ENCODE measurements at regions not wholly inside any gene's neighbourhood (a gene's known extent, or its start where the extent isn't known, plus 50 kb on each side); places are given as distances from the start of the nearest gene placed in this dataset.

DNA sequence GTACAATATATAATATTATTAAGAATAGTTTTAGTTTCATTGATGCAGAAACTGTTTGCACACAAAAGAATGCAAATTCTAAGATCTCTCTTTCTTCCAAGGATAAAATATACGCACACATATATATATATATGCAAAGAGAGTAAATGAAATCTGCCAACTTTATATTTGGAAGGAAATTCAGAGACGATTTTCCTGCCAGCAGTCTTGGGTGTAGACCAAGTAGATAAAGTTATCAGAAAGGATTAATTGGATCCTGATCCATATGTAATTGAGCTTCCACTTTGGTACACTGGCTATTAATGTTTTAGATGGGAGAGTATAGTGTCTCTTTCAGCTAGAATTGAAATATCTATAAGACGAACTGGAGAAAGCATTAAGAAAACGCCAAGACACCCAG is 295.4 kb upstream of the IL12A start:
- H3K4me3 ChIP-seq: no peak overlapping the region
- H3K4me1 ChIP-seq: no peaks in the 10 kb centered on the region
- peaks cover 13% of the 10 kb centered on the region for H3K9me3 ChIP-seq (replicated peaks)
- no peak overlapping the region for H3K27ac ChIP-seq (replicated peaks)
- no peaks in the 10 kb centered on the region for H3K27me3 ChIP-seq (ENCODE audit: low read depth)
- intact Hi-C loops (cut with micrococcal nuclease): no loop called here
- H3K36me3 ChIP-seq: no peaks in the 10 kb centered on the region
- TF ChIP-seq CTCF (IDR thresholded peaks at IDR 0.05; ENCODE audit: borderline replicate concordance): no peak
- DNase-seq: no peak

- Histone ChIP-seq H3K27ac (replicated peaks) (peak overlapping the region; percentile 62), H3K4me1 (peaks cover 15% of the 10 kb centered on the region), H3K4me3 (no peak overlapping the region), H3K36me3 (no peaks in the 10 kb centered on the region), H3K9me3 (replicated peaks) (peaks cover 21% of the 10 kb centered on the region), H3K27me3 (ENCODE audit: low read depth) (no peaks in the 10 kb centered on the region)
- DNase-seq: peak; percentile 22
- intact Hi-C loops (cut with micrococcal nuclease): no loop called here
- TF ChIP-seq CTCF (IDR thresholded peaks at IDR 0.05; ENCODE audit: borderline replicate concordance): no peak
Measured at GRCh38 chr3:159711560-159712333, 276.9 kb upstream of the IL12A start.

DNA sequence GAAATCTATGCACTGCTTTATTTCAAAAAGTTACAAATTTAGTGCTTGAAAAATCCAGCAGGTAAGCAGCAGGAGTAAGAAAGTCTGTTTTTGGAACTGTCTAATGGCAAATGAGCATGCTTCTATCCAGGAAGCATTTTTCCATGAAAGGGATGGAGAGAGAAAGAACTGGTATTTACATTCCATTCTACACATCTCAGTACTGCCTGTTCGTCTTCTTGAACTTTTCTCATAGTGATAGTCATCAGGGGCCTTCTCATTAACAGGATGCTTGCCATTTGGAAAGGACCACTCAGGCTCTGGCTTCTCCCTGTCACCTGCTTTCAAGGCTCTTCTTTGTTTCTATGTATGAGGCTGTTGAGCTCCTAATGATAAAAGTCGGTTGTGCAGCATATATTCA is 267.3 kb upstream of the IL12A start:
- Histone ChIP-seq H3K9me3 (replicated peaks) (peaks cover 8% of the 10 kb centered on the region), H3K27ac (replicated peaks) (no peak overlapping the region), H3K4me1 (no peaks in the 10 kb centered on the region), H3K4me3 (no peak overlapping the region), H3K27me3 (ENCODE audit: low read depth) (no peaks in the 10 kb centered on the region), H3K36me3 (no peaks in the 10 kb centered on the region)
- intact Hi-C loops (cut with micrococcal nuclease): no loop called here
- no peak for TF ChIP-seq CTCF (IDR thresholded peaks at IDR 0.05; ENCODE audit: borderline replicate concordance)
- no peak for DNase-seq

DNA sequence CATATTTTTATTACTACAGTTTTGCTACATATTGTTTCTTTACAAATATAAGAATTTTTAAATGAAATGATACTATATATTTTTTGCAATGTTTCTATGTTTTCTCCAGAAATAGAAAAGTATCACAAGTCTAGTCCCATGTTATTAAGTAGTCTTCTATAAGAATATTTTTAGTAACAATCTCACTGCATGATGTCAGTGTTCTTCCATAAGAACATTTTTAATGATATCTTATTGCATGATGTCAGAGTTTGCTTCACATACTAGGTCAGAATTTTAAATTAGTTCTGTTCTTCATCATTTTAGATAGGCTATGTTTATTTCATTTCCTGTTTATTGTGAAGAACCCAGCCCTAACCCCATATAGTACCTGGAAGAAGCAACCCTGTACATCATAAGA is 265.3 kb upstream of the IL12A start:
- peaks cover 4% of the 10 kb centered on the region for H3K9me3 ChIP-seq (replicated peaks)
- no peak overlapping the region for H3K27ac ChIP-seq (replicated peaks)
- intact Hi-C loops (cut with micrococcal nuclease): no loop called here
- no peak overlapping the region for H3K4me3 ChIP-seq
- no peaks in the 10 kb centered on the region for H3K36me3 ChIP-seq
- no peak for DNase-seq
- H3K27me3 ChIP-seq (ENCODE audit: low read depth): no peaks in the 10 kb centered on the region
- no peak for TF ChIP-seq CTCF (IDR thresholded peaks at IDR 0.05; ENCODE audit: borderline replicate concordance)
- no peaks in the 10 kb centered on the region for H3K4me1 ChIP-seq

- H3K4me1 ChIP-seq: no peaks in the 10 kb centered on the region
- H3K4me3 ChIP-seq: no peak overlapping the region
- DNase-seq: no peak
- intact Hi-C loops (cut with micrococcal nuclease): no loop called here
- no peaks in the 10 kb centered on the region for H3K9me3 ChIP-seq (replicated peaks)
- no peaks in the 10 kb centered on the region for H3K36me3 ChIP-seq
- no peak overlapping the region for H3K27ac ChIP-seq (replicated peaks)
- no peak for TF ChIP-seq CTCF (IDR thresholded peaks at IDR 0.05; ENCODE audit: borderline replicate concordance)
- no peaks in the 10 kb centered on the region for H3K27me3 ChIP-seq (ENCODE audit: low read depth)
Measured at GRCh38 chr3:159724627-159725026, 264.0 kb upstream of the IL12A start.
